ENCODE measurements at regions not wholly inside any gene's neighbourhood (a gene's known extent, or its start where the extent isn't known, plus 50 kb on each side); places are given as distances from the start of the nearest gene placed in this dataset.

- TF ChIP-seq EZH2phosphoT487 (IDR thresholded peaks at IDR 0.05; ENCODE audit: low read depth, severe bottlenecking, unreplicated experiment) (no peak), CTCF (IDR thresholded peaks at IDR 0.05; ENCODE audit: poor library complexity) (no peak), EZH2 (IDR thresholded peaks at IDR 0.05; ENCODE audit: borderline replicate concordance) (no peak)
- Histone ChIP-seq H3K4me3 (no peak overlapping the region), H3K4me2 (no peak overlapping the region), H4K20me1 (ENCODE audit: insufficient read depth, poor library complexity, severe bottlenecking) (no peaks in the 10 kb centered on the region), H3K27me3 (peaks cover 4% of the 10 kb centered on the region), H3K79me2 (no peaks in the 10 kb centered on the region), H2AFZ (no peak overlapping the region), H3K27ac (no peak overlapping the region), H3K36me3 (replicated peaks; ENCODE audit: insufficient read depth, low read depth) (no peaks in the 10 kb centered on the region), H3K9me2 (replicated peaks; ENCODE audit: insufficient read depth) (no peaks in the 10 kb centered on the region), H3K9me3 (ENCODE audit: low read depth) (no peaks in the 10 kb centered on the region), H3K4me1 (ENCODE audit: insufficient read depth) (no peaks in the 10 kb centered on the region)
- 73% methylated on average over 5 of the region's 5 CpGs for WGBS (ENCODE audit: low lambda C conversion rate, missing lambda C conversion rate)
- DNase-seq (ENCODE audit: low spot score) = no peak
These were observed 253.8 kb downstream of the TNS1 start for GRCh38 chr2:217749008-217749407.

GRCh38 chr2:217746808-217747207 is 256.0 kb downstream of the TNS1 start:
- Histone ChIP-seq H3K9me2 (replicated peaks; ENCODE audit: insufficient read depth) (no peaks in the 10 kb centered on the region), H3K27ac (no peak overlapping the region), H4K20me1 (ENCODE audit: insufficient read depth, poor library complexity, severe bottlenecking) (no peaks in the 10 kb centered on the region), H3K36me3 (replicated peaks; ENCODE audit: insufficient read depth, low read depth) (no peaks in the 10 kb centered on the region), H2AFZ (no peak overlapping the region), H3K4me1 (ENCODE audit: insufficient read depth) (no peaks in the 10 kb centered on the region), H3K4me3 (no peak overlapping the region), H3K79me2 (no peaks in the 10 kb centered on the region), H3K27me3 (no peaks in the 10 kb centered on the region), H3K9me3 (ENCODE audit: low read depth) (no peaks in the 10 kb centered on the region), H3K4me2 (no peak overlapping the region)
- TF ChIP-seq CTCF (IDR thresholded peaks at IDR 0.05; ENCODE audit: poor library complexity) (no peak), EZH2phosphoT487 (IDR thresholded peaks at IDR 0.05; ENCODE audit: low read depth, severe bottlenecking, unreplicated experiment) (no peak), EZH2 (IDR thresholded peaks at IDR 0.05; ENCODE audit: borderline replicate concordance) (no peak)
- no peak for DNase-seq (ENCODE audit: low spot score)
- WGBS (ENCODE audit: low lambda C conversion rate, missing lambda C conversion rate) = 79% methylated on average over 3 of the region's 3 CpGs

- no peaks in the 10 kb centered on the region for H3K4me1 ChIP-seq (ENCODE audit: insufficient read depth)
- TF ChIP-seq EZH2phosphoT487 (IDR thresholded peaks at IDR 0.05; ENCODE audit: low read depth, severe bottlenecking, unreplicated experiment) (no peak), CTCF (IDR thresholded peaks at IDR 0.05; ENCODE audit: poor library complexity) (no peak), EZH2 (IDR thresholded peaks at IDR 0.05; ENCODE audit: borderline replicate concordance) (no peak)
- H3K79me2 ChIP-seq = no peaks in the 10 kb centered on the region
- no peak overlapping the region for H2AFZ ChIP-seq
- no peak overlapping the region for H3K27ac ChIP-seq
- H3K27me3 ChIP-seq = no peaks in the 10 kb centered on the region
- no peaks in the 10 kb centered on the region for H4K20me1 ChIP-seq (ENCODE audit: insufficient read depth, poor library complexity, severe bottlenecking)
- WGBS (ENCODE audit: low lambda C conversion rate, missing lambda C conversion rate) = 87% methylated on average over 6 of the region's 6 CpGs
- H3K9me3 ChIP-seq (ENCODE audit: low read depth) = no peaks in the 10 kb centered on the region
- no peak for DNase-seq (ENCODE audit: low spot score)
- no peaks in the 10 kb centered on the region for H3K36me3 ChIP-seq (replicated peaks; ENCODE audit: insufficient read depth, low read depth)
- no peak overlapping the region for H3K4me2 ChIP-seq
- H3K4me3 ChIP-seq = no peak overlapping the region
- no peaks in the 10 kb centered on the region for H3K9me2 ChIP-seq (replicated peaks; ENCODE audit: insufficient read depth)
These were observed 258.6 kb downstream of the TNS1 start for GRCh38 chr2:217743966-217744761.
